Myocyte (in vitro differentiated cells): ENCODE measurements at regions not wholly inside any gene's neighbourhood (a gene's known extent, or its start where the extent isn't known, plus 50 kb on each side); places are given as distances from the start of the nearest gene placed in this dataset.

ENCODE experiments used
- DNase-seq: peaks from one replicate; pipeline ENCODE4 v3.0.0-alpha.2; 2012; ENCODE audit warnings: low read depth

GRCh38 chr17:77664097-77664729 lies 294.3 kb upstream of the TNRC6C start:
- DNase-seq, result no peak

GRCh38 chr17:77665833-77666232 lies 292.7 kb upstream of the TNRC6C start:
- no peak for DNase-seq

- no peak for DNase-seq
Measured at GRCh38 chr17:77666462-77666861, 292.0 kb upstream of the TNRC6C start.

DNA sequence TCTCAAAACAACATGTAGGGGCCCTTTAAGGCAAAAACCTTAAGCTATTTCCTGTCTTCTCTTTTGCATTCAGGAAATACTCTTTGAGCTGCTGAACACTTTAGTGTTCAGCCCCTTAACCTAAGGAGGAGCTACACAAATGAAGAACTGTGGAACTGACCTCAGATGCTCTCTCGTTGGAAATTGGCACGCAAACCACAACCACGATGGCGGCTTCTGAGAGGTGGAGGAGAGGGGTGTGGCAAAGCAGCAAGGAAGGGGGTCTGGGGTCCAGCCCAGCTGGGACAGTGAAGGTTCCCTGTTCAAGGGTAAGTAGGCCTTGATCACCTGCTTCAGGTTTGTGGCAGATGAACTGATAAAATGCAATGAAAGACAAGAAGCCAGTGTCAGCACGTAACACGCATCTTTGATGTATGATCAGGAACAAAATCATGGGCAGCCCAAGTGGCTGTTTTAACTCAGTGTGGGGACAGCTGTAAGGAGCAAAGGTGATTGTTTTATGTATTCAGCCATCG lies 291.6 kb upstream of the TNRC6C start:
- no peak for DNase-seq

- no peak for DNase-seq
Measured at GRCh38 chr17:77667478-77667877, 291.0 kb upstream of the TNRC6C start.

DNA sequence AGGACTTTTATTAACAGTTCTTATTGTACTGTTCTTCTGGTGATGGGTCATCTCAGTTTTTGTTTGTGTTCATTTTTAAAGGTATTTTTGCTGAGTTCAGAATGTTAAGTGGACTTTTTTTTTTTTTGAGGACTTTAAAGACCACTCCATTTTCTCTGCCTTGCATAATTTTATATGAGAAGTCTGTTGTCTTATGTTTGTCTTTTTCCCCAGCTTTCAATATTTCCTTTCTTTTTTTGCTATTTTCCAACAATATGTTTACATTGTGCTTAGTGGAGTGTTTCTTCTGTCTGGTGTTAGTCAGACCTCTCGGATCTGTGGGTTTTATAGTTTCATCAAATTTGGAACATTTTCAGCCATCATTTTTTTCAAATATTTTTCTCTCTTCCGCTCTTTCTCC lies 290.0 kb upstream of the TNRC6C start:
- DNase-seq, result no peak

DNA sequence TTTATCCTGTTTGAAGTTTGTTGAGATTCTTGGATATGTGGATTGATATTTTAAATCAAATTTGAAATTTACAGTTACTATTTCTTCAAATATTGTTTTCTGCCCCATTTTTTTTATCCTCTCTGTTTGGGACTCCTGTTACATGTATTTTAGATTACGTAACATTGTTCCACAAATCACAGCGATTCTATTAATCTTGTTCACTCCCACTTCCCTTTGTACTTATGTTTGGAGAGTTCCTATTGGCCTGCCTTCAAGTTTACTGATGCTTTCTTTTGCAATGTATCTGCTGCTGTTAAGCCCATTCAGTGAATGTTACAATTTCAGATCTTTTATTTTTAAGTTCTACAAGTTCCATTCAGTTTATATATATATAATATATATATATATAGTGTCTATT lies 288.3 kb upstream of the TNRC6C start:
- DNase-seq, result no peak

- DNase-seq, result no peak
Measured at GRCh38 chr17:77674358-77674757, 284.1 kb upstream of the TNRC6C start.

DNA sequence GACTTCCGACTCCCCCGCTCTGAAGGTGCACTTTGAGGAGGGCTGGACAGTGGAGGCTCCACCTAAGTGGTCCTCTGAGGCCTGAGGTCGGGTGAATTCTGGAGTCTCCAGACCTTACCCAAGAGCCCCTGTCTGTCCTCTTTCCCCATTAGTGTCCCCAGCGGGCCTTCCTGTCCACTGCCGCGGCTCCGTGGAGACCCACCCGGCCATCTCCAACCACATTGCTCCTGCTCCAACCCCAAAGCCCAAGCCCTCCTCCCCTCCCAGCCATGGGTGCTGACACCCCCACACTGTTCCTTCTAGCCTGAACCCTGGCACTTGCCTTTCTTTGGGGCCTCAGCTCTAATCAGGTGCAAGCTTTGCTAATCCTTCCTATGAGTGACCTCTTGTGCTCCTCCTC lies 283.1 kb upstream of the TNRC6C start:
- DNase-seq, result no peak

- DNase-seq, result no peak
Measured at GRCh38 chr17:77675816-77676215, 282.7 kb upstream of the TNRC6C start.

- no peak for DNase-seq
Measured at GRCh38 chr17:77676237-77676661, 282.3 kb upstream of the TNRC6C start.

DNA sequence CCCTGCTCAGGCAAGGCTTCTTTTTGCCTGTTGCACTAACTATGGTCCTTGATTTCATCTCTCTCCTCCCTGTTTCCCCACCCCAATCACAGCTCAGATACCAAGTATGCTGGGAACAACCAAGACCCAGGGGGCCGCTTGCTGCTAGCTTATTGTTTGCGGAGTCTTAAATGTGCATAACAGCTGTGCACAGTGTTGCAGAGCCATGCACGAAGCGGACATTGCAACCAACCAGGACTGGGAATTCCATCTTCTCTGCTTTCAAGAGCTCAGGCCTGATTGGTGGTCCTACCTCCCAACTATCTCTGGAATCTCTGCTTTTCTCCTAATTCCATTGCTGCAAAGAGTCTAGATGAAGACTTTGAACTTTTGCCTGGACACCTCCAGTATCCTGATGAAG lies 281.3 kb upstream of the TNRC6C start:
- DNase-seq, result no peak

- no peak for DNase-seq
Measured at GRCh38 chr17:77677630-77678029, 280.9 kb upstream of the TNRC6C start.

GRCh38 chr17:77679589-77679988 lies 278.9 kb upstream of the TNRC6C start:
- no peak for DNase-seq

DNA sequence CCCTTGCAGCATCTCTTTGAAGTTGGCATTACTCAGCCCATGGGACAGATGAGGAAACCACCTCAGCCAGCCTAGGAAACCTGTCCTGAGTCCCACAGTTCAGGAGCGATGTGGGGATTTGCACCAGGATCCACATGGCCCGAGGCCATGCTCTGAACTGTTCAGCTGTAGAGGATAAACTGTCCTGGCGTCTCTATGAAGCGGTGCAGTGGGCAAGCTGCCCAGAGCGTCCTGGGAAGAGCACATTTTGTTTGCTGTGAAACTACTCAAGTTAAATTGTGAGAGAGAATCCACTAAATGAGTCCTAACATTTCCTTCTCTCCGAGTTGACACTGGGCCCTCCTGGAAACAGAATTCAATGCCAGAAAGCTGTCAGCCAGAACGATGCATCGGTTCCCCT lies 276.6 kb upstream of the TNRC6C start:
- peak; percentile 17 for DNase-seq

DNA sequence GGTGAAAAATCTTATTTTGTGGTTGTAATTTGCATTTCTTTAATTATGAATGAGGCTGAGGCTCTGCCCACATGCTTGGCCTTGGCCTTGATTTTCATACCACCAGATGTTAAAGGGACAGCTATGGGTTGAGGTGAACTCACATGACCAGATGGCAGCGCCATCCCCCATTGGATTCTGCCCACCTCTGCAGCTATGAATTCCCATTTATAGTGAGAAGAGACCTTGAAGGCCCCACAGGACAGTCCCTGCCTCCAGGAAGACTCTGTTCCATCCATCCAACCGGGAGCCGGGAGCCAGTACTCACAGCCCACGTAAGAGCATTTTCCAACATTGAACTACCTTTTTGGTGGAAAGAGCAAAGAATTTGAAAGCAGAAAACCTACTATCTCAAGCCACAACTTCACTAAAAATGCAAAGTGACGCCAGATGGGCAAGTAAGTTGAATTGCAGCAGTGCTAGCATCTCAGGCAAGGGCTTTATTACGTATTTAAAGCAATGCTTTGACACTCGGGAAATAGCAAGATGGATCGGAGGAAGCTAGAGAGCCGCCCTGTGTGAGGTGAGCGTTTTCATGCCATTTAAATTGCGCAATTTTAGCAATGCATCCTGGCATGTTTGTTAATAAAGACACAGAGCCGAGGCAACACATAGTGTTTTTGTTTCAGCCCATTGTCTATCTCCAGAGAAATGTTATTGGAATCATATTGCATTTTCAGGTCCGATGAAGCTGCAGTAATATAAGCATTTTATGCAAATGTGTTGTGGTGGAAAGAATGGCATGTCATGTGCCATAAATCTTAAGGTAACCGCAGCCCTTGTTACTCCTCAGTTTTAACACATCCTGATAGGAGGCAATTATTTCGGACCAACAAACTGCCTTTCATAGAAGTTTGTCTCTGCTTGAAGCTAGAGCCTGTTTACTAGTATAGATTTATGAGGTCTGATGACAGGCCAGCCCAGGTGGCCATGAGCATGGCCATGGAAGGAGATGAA lies 273.4 kb upstream of the TNRC6C start:
- no peak for DNase-seq

GRCh38 chr17:77685881-77686486 lies 272.5 kb upstream of the TNRC6C start:
- DNase-seq, result no peak

- DNase-seq, result no peak
Measured at GRCh38 chr17:77686903-77687302, 271.6 kb upstream of the TNRC6C start.

- DNase-seq, result no peak
Measured at GRCh38 chr17:77687417-77687816, 271.1 kb upstream of the TNRC6C start.

DNA sequence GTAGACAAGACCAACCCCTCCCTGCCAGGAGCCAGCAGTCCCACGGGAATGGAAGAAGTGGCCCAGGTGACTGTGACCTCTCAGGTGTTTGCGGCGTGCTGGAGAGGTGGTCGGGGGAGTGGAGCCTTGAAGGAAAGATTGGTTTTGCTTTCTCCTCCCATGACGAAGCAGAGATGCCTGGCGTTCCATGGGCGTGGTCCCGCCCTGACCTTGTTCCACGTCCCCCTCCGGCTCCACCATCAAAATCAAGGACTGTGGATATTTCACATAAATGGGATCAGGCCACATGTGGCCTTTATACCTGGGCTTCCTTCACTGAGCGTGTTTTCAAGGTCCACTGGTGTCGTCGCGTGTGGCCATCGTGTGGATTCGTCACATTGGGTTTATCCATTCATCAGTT lies 270.6 kb upstream of the TNRC6C start:
- no peak for DNase-seq

DNA sequence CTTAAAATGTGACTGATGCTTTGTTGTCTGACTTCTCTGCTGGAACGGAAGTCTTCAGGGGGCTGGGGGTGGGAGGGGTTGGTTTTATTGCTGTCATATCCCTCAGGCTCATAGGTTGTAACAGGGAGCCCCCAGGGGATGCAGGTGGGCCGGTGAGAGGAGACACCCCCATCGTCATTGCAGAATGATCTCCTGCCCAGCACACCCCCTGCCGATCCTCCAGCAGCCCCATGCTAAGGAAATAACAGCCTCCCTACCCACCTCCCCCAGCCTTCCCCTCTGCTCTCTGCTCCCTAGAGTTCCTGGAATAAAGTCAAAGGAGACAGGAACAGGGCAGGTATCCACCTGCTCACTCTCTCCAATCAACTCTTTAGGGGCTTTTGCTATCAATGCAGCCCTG lies 270.1 kb upstream of the TNRC6C start:
- DNase-seq, result no peak
